Right kidney (tissue), 1 donor: ENCODE measurements at regions not wholly inside any gene's neighbourhood (a gene's known extent, or its start where the extent isn't known, plus 50 kb on each side); places are given as distances from the start of the nearest gene placed in this dataset.
"Not testable (repeated sequence)": the region's sequence is repeated elsewhere in the genome, so short reads cannot be mapped to it uniquely, and the experiment has no call there.

Experiments used
- DNase-seq: peaks from one replicate; pipeline ENCODE4 v3.0.0-alpha.2; 2016

DNA sequence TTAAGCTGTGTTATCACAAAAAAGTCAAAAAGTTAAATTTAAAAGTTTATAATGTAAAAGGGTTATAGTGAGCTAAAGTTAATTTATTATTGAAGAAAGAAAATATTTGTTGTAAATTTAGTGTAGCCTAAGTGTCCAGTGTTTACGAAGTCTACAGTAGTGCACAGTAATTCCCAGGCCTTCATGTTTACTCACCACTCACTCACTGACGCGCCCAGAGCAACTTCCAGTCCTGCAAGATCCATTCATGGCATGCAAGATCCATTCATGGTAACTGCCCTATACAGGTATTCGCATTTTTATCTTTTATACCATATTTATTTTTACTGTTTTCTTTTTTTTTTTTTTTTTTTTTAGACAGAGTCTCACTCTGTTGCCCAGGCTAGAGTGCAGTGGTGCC lies 69.5 kb downstream of the TPRA1 start:
- DNase-seq: no peak

- DNase-seq: no peak
Measured at GRCh38 chr3:127518456-127519081, 72.0 kb downstream of the TPRA1 start.

DNA sequence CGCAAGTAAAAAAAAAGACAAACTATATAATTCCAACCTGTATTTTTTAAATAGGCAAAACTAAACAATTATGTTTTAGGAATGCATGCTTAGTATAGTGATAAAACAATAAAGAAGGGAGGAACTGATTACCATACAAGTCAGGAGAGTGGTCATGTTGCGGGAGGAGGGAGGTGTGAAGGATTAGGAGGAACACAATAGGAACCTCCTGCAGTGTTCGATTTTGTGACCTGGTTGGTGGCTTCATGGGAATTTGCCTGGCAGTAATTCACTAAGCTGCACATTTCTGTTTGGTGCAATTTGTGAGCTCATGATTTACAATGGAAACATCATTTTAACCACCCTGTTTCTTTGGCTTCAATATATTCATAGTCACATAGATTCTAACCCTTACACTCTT lies 78.3 kb downstream of the TPRA1 start:
- no peak for DNase-seq

GRCh38 chr3:127501177-127501576 lies 89.4 kb downstream of the TPRA1 start:
- no peak for DNase-seq

DNA sequence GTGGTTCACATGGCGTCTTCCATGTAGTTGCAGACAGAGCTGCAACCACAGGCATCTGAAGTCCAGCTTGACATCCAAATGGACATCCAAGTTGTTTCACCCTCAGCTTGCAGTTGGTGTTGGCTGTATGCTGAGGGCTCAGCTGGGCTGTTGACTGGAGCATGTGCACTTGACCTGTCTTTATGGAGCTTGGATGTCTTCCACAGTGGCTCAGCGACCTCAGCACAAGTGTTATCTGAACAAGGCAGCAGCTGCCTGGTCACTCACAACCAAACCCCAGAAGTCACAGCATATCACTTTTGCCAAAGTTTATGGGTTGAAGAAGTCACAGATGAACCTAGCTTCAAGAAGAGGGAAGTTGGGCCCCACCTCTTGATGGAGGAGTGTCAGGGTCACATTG lies 92.9 kb downstream of the TPRA1 start:
- DNase-seq: no peak

DNA sequence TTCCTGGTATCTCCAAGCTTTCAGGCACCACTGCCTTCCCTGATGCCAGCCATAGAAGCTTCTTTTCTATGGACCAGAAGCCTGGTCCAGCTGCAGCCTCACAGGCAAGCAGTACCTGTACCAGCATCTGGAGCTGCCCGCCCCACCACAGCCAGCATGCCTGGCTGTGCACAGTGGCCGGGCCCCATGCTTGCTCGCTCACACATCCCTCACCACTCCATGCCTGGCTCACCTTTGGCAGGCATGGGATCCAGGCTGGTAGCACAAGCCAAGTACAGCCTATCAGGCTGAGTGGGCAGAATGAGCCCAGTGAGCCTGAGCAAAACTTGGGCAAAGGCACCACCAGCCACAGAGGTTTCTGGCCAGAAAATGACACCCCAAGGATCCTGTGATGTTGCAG lies 93.4 kb downstream of the TPRA1 start:
- no peak for DNase-seq

GRCh38 chr3:127495821-127496655 lies 94.5 kb downstream of the TPRA1 start:
- no peak for DNase-seq

DNA sequence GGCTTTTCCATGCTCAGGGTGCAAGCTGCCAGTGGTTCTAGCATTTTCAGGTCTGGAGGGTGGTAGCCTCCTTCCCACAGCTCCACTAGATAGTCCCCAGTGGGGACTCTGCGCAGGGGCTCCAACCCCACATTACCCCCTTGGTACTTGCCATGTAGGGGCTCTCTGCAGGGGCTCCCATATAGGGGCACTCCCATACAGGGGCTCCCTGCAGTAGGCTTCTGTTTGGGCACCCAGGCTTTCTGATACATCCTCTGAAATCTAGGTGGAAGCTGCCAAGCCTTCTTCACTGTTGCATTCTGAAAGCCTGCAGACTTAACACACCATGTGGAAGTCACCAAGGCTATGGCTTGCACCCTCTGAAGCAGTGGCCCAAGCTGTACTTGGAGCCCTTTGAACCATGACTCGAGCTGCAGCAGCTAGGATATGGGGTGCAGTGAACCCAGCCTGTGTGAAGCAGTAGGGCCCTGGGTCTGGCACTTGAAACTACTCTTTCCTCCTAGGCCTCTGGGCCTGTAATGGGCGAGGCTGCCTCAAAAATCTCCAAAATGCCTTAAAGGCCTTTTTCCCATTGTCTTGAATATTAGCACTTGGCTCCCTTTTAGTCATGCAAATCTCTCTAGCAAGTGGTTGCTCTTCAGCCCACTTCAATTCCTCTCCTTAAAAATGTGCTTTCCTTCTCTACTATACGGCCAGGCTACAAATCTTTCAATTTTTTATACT lies 96.4 kb downstream of the TPRA1 start:
- no peak for DNase-seq

DNA sequence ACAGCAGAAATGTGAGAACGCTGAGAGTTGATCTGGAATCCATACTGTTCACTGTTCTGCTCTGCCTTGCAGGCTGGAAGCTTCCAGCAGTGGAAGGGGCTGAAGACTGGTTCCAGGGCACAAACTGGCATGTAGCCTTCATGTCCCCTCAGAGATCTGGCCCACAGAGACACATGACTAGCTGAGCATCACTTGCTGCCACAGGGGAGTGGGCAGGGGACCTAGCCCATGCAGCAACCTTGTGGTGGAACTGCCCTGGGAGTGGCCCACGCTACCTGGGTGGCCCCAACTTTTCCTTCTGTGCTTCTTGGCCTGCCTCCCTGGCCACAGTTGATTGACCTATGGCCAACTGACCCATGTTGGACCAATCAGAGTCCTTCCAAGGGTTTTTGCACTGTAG lies 98.1 kb downstream of the TPRA1 start:
- DNase-seq: no peak

DNA sequence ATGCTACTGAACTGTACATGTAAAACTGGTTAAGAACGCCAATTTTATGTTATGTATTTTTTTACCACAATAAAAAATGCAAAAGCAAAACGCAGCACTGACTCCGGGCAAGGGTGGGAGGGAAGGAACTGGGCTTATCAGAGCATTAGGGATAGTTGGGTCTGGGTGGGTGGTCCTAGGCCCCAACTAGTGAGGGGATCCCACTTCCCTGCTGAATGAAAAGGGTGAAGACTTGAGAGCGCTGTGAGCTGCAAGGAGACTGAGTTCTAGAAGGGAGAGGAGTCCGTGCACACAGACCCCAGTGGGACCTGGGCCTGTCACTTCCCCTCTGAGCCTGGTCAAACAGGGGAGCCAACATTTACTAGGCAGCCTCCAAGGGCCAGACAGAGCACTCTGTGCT lies 98.6 kb downstream of the TPRA1 start:
- DNase-seq: no peak

DNA sequence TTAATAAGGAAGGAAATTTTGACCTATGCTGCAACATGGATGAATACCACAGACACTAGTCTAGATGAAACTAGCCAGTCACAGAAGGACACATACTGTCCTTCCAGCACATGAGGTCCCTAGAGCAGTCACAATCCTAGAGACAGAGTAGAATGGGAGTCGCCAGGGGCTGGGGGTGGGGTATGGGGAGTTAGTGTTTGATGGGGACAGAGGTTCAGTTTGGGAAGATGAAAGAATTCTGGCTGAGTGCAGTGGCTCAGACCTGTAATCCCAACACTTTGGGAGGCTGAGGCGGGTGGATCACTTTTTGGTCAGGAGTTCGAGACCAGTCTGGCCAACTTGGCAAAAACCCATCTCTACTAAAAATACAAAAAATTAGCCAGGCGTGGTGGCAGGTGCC lies 99.2 kb downstream of the TPRA1 start:
- DNase-seq: no peak

GRCh38 chr3:127491024-127491305 lies 99.6 kb downstream of the TPRA1 start:
- DNase-seq: not testable (repeated sequence)

DNA sequence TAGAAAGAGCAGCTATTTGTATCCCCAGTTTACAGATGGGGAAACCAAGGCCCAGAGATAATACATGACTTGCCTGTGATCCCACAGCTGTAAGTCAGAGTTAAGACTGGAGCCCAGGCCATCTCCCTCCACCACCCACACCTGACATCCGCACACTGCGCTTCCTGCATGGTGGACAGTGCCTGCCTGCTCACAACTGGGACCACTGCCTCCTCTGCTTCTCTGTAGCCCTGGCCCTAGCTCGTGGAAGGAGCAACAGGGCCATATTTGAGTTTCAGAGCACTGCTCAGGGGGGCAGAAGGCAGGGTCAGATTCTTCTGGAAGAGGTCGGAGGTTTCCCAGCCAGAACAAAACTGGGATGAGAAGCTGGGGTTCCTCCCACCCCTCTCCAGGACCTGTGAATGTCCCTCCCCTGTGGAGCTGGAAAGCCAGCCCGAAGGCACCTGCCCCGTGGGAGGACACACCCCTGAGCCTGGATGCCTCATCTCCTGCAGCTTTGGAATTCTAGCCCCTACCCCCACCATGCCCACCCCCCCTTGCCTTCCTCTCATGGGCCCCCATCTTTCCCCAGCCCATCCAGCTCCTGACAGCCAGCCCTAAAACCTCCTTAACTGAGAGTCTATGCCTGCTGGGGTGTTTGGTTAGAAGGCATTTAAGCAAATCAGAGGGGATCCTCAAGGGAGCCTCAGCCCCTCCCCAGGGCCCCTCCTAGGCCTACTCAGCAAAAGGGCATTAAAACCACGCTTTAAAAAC lies 100.1 kb downstream of the TPRA1 start:
- DNase-seq: no peak

GRCh38 chr3:127489357-127489756 lies 101.2 kb downstream of the TPRA1 start:
- DNase-seq: no peak

DNA sequence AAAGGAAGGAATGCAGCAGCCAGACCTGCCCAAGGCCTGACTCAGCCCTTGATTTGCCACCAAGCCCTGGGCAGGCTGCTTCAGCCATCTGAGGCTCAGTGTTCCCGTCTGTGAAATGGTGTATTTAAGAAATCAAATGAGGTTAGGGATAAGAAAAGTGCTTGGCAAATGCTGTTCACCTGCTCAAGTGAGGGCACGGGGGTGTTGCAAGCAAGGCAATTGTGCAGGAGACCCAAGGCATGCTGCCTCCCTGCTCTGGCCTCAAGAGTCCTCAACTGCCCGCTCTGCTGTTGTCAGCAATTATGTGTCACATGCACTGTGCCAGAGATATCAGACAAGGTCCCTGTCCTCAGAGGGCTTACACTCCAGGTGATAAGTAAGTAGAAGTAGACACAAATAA lies 101.8 kb downstream of the TPRA1 start:
- DNase-seq: no peak

DNA sequence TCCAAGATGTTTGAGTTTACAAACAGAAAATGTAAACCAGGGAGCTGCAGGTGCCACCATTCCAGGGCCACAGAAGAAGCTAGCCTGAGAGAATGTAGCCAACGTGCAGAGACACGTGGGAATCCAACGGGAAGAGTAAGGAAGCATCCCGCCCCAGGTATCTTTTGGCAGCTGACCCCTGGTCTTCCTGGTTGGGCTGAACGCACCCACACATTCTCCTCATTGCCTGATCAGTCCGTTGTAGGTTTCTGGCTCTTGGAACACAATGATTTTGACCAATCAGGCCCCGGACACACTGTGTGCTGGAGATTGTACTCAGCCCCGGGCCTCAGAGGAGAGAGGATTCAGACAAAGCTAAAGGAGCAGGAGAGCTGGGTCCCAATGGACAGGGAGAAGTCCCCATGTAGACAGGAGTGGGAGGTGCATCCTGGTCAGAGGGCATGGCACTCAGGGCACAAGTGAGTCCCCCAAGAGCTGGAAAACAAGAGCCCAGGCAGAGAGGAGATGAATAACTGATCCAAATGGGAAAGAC lies 102.3 kb downstream of the TPRA1 start:
- no peak for DNase-seq

DNA sequence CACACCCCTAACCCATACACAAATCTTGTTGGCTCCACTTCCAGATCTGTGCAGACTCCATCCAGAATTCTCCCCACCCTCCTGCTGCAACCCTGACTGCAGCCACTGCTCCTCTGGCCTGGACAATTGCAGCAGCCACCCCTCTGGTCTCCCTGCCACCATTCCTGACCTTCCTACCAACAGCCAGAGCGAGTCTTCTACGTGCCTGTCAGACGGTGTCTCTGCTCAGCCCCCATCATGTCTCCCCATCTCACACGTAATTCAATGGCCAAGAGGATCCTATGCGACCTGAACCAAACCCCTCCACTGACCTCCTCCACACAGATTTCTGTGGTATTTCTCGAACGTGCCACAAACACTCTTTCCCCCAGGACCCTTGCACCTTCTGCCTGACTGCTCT lies 103.3 kb downstream of the TPRA1 start:
- no peak for DNase-seq

- no peak for DNase-seq
Measured at GRCh38 chr3:127486321-127486944, 104.1 kb downstream of the TPRA1 start.

- DNase-seq: no peak
Measured at GRCh38 chr3:127485396-127486170, 105.0 kb downstream of the TPRA1 start.

- no peak for DNase-seq
Measured at GRCh38 chr3:127484601-127485388, 105.7 kb downstream of the TPRA1 start.
